B cell (primary cell): ENCODE measurements at regions not wholly inside any gene's neighbourhood (a gene's known extent, or its start where the extent isn't known, plus 50 kb on each side); places are given as distances from the start of the nearest gene placed in this dataset.

Experiments
- ATAC-seq: fragments of 200-7000 bp; cut with Tn5 transposase; one replicate; pipeline ENCODE4 v1.10.0; 2021; ENCODE audit warnings: low read depth, mild to moderate bottlenecking, moderate number of reproducible peaks, moderate library complexity
- CTCF ChIA-PET: fragments of 350-600 bp; sonication (Branson Sonifier 250); formaldehyde crosslinking; loops from one replicate; lab custom pipeline; 2021; ENCODE audit warnings: antibody characterized with exemption, inconsistent platforms; lab: Charles Lee
- POLR2A ChIA-PET: fragments of 350-600 bp; sonication (Branson Sonifier 250); formaldehyde crosslinking; loops from one replicate; lab custom pipeline; 2021; ENCODE audit warnings: antibody characterized with exemption; lab: Charles Lee
- DNase-seq: peaks from one replicate; pipeline ENCODE4 v3.0.0; 2013
- H2AFZ ChIP-seq: 2 replicates; pipeline ENCODE4 v1.6.1; 2012; ENCODE audit warnings: mild to moderate bottlenecking, low read depth, low read length; ENCODE audit not compliant: insufficient read depth, poor library complexity, severe bottlenecking
- H3K27ac ChIP-seq, 2 donors: 1 replicate in 1 of 2; 2 replicates in 1 of 2; pipeline ENCODE4 v1.5.1; 2012 to 2013; ENCODE audit warnings: low read length in 2 of 2, mild to moderate bottlenecking in 2 of 2, moderate library complexity in 1 of 2
- H3K27me3 ChIP-seq, 4 experiments: fragments of 200-600 bp in 1 of 4; sonication (generic) in 1 of 4; replicated peaks in 1 of 4; 1 replicate in 2 of 4; 2 replicates in 2 of 4; pipeline versions ENCODE4 v1.6.1 to v1.7.0; 2013 to 2016; ENCODE audit warnings: low read length in 3 of 4, mild to moderate bottlenecking in 2 of 4, mixed read lengths in 1 of 4, moderate library complexity in 1 of 4; ENCODE audit not compliant: insufficient read depth in 4 of 4, control insufficient read depth in 3 of 4; ENCODE audit errors: control extremely low read depth in 1 of 4
- H3K36me3 ChIP-seq, 2 experiments: replicated peaks in 1 of 2; 1 replicate in 1 of 2; 2 replicates in 1 of 2; pipeline versions ENCODE4 v1.6.1 to v1.7.1; 2013; ENCODE audit warnings: low read length in 1 of 2; ENCODE audit not compliant: insufficient read depth in 2 of 2, control insufficient read depth in 1 of 2; ENCODE audit errors: control extremely low read depth in 1 of 2, extremely low read depth in 1 of 2
- H3K4me1 ChIP-seq, 2 donors: fragments of 200-600 bp in 1 of 2; sonication (generic) in 1 of 2; 1 replicate in 1 of 2; 2 replicates in 1 of 2; pipeline versions ENCODE4 v1.5.1 to v1.6.1; 2013 to 2017; ENCODE audit warnings: low read length in 2 of 2; ENCODE audit not compliant: control insufficient read depth in 2 of 2, insufficient read depth in 2 of 2
- H3K4me2 ChIP-seq: replicated peaks from 2 replicates; pipeline ENCODE3; 2012; ENCODE audit warnings: mild to moderate bottlenecking, low read depth, low read length; ENCODE audit not compliant: poor library complexity, severe bottlenecking
- H3K4me3 ChIP-seq, 5 experiments: fragments of 200-600 bp in 1 of 5; sonication (generic) in 1 of 5; 1 replicate in 3 of 5; 2 replicates in 2 of 5; pipeline versions ENCODE4 v1.5.1 to v1.7.0; 2011 to 2016; ENCODE audit warnings: low read length in 4 of 5, mild to moderate bottlenecking in 4 of 5, low read depth in 2 of 5, control low read depth in 1 of 5, moderate library complexity in 1 of 5; ENCODE audit not compliant: insufficient read depth in 1 of 5; ENCODE audit errors: control extremely low read depth in 1 of 5, extremely low read depth in 1 of 5
- H3K79me2 ChIP-seq: fragments of 200-600 bp; sonication (generic); one replicate; pipeline ENCODE4 v1.6.0; 2016; ENCODE audit warnings: low read length; ENCODE audit not compliant: control insufficient read depth, insufficient read depth
- H3K9ac ChIP-seq: fragments of 200-600 bp; sonication (generic); 2 replicates; pipeline ENCODE4 v1.6.1; 2017; ENCODE audit warnings: mild to moderate bottlenecking, low read length, moderate library complexity
- H3K9me3 ChIP-seq, 3 donors: one replicate each; pipeline versions ENCODE4 v1.6.1 to v1.7.1; 2013; ENCODE audit warnings: low read length in 2 of 3; ENCODE audit not compliant: control insufficient read depth in 2 of 3, insufficient read depth in 1 of 3; ENCODE audit errors: control extremely low read depth in 1 of 3
- H4K20me1 ChIP-seq: 2 replicates; pipeline ENCODE4 v1.6.0; 2012; ENCODE audit warnings: mild to moderate bottlenecking, low read length; ENCODE audit not compliant: insufficient read depth, control insufficient read depth, poor library complexity, severe bottlenecking
- H3K27ac Mint-ChIP-seq: one replicate; pipeline ENCODE4 v1.8.0; 2021; ENCODE audit warnings: mixed read lengths
- H3K27me3 Mint-ChIP-seq: one replicate; pipeline ENCODE4 v1.8.0; 2021; ENCODE audit warnings: mixed read lengths
- H3K4me1 Mint-ChIP-seq: one replicate; pipeline ENCODE4 v1.8.0; 2021; ENCODE audit warnings: mixed read lengths
- H3K4me3 Mint-ChIP-seq: one replicate; pipeline ENCODE4 v1.8.0; 2021; ENCODE audit warnings: mixed read lengths
- H3K9me3 Mint-ChIP-seq: one replicate; pipeline ENCODE4 v1.8.0; 2022; ENCODE audit warnings: mixed read lengths; ENCODE audit not compliant: insufficient read depth
- EZH2 ChIP-seq: IDR thresholded peaks from 2 replicates; pipeline ENCODE4 v1.6.1; 2012; ENCODE audit warnings: borderline replicate concordance, low read depth, mild to moderate bottlenecking, moderate library complexity, low read length; ENCODE audit not compliant: insufficient read depth, poor library complexity, severe bottlenecking
- WGBS: methylation state at CpG from one replicate; pipeline ENCODE4 v1.1.5; 2013; ENCODE audit warnings: missing lambda C conversion rate; ENCODE audit not compliant: insufficient coverage; 5-methylcytosine and 5-hydroxymethylcytosine counted together
- intact Hi-C: fragments of 100-400 bp; cut with micrococcal nuclease; formaldehyde crosslinking; loops from one replicate; pipeline ENCODE4 v1.10.0; 2022
- TF ChIP-seq, protein P1 (sequence below): fragments of 200-600 bp; IDR thresholded peaks from one replicate; pipeline ENCODE4 v1.8.0; 2022; ENCODE audit warnings: antibody characterized with exemption, mild to moderate bottlenecking

DNA sequence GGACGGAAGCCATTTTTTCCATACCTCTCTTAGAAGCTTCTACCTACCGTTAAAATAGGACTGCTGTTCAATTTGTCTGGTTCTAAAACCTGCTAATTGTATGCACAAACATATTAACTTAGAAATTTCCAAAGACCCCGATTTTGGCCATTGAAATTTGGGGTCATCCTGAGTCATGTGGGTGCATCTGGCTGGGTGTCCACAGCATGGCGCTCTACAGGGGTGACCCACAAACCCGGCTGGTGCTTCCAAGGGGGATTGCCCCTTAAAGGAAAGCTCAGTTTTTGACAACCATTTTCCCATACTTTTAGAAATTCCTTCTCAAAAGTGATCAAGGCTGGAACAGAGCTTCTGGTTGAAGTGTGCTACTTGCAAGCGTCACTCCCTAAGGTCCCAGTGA, 83.9 kb upstream of the EIF5 start:
- Mint-ChIP-seq H3K27ac (no peak overlapping the region), H3K27me3 (peaks cover 34% of the 10 kb centered on the region), H3K9me3 (no peaks in the 10 kb centered on the region), H3K4me1 (no peaks in the 10 kb centered on the region), H3K4me3 (no peak overlapping the region)
- WGBS: 100% methylated on average over 2 of the region's 6 CpGs
- POLR2A ChIA-PET: no interaction called here
- no peak overlapping the region for H3K4me3 ChIP-seq
- H3K27me3 ChIP-seq: peaks cover 0 to 3% (median 2%) of the 10 kb centered on the region in 4 experiments
- ATAC-seq: no peak
- H2AFZ ChIP-seq: no peak overlapping the region
- H3K9ac ChIP-seq: no peak overlapping the region
- no peak for DNase-seq
- no peak for TF ChIP-seq EZH2
- TF ChIP-seq, protein P1, sequence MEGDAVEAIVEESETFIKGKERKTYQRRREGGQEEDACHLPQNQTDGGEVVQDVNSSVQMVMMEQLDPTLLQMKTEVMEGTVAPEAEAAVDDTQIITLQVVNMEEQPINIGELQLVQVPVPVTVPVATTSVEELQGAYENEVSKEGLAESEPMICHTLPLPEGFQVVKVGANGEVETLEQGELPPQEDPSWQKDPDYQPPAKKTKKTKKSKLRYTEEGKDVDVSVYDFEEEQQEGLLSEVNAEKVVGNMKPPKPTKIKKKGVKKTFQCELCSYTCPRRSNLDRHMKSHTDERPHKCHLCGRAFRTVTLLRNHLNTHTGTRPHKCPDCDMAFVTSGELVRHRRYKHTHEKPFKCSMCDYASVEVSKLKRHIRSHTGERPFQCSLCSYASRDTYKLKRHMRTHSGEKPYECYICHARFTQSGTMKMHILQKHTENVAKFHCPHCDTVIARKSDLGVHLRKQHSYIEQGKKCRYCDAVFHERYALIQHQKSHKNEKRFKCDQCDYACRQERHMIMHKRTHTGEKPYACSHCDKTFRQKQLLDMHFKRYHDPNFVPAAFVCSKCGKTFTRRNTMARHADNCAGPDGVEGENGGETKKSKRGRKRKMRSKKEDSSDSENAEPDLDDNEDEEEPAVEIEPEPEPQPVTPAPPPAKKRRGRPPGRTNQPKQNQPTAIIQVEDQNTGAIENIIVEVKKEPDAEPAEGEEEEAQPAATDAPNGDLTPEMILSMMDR: no peak
- no peaks in the 10 kb centered on the region for H3K79me2 ChIP-seq
- CTCF ChIA-PET: no interaction called here
- no peak overlapping the region for H3K4me2 ChIP-seq
- no peaks in the 10 kb centered on the region for H3K4me1 ChIP-seq
- intact Hi-C loops: no loop called here
- no peaks in the 10 kb centered on the region for H3K36me3 ChIP-seq
- peaks cover 0 to 3% (median 0%) of the 10 kb centered on the region in 3 donors for H3K9me3 ChIP-seq
- H4K20me1 ChIP-seq: no peaks in the 10 kb centered on the region
- H3K27ac ChIP-seq: no peak overlapping the region

DNA sequence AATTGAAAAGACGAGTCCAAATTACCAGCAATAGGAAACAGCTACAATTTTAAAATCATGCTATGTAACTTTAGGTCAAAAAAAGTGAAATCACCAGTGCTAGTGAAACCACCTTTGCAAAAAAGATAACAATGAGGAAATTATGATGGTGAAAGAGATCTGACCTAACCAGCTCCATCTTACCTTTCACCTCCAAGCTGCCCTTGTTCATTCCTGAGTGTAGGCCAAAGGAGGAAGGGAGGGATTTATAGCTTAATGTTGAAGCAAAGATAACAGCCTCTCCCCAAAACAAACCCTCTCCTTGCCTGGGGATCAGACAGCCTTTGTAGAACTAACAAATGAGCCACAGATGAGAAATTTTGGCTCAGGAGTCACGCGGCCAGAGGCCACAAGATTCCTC, 83.2 kb upstream of the EIF5 start:
- peaks cover 0 to 3% (median 1%) of the 10 kb centered on the region in 4 experiments for H3K27me3 ChIP-seq
- POLR2A ChIA-PET: no interaction called here
- no peak overlapping the region for H3K9ac ChIP-seq
- no peaks in the 10 kb centered on the region for H3K79me2 ChIP-seq
- H3K4me3 ChIP-seq: no peak overlapping the region
- H3K27me3 Mint-ChIP-seq: peaks cover 31% of the 10 kb centered on the region
- H3K9me3 Mint-ChIP-seq: no peaks in the 10 kb centered on the region
- H3K4me2 ChIP-seq: no peak overlapping the region
- H3K36me3 ChIP-seq: no peaks in the 10 kb centered on the region
- WGBS: no CpG with 5 or more reads among the region's 3 CpGs
- CTCF ChIA-PET: no interaction called here
- DNase-seq: no peak
- no peak overlapping the region for H3K27ac Mint-ChIP-seq
- no peak for TF ChIP-seq EZH2
- TF ChIP-seq, protein P1: no peak
- no peak overlapping the region for H3K27ac ChIP-seq
- H2AFZ ChIP-seq: no peak overlapping the region
- no peak overlapping the region for H3K4me3 Mint-ChIP-seq
- H3K4me1 Mint-ChIP-seq: no peaks in the 10 kb centered on the region
- intact Hi-C loops: no loop called here
- ATAC-seq: no peak
- peaks cover 0 to 3% (median 0%) of the 10 kb centered on the region in 3 donors for H3K9me3 ChIP-seq
- H4K20me1 ChIP-seq: no peaks in the 10 kb centered on the region
- no peaks in the 10 kb centered on the region for H3K4me1 ChIP-seq
